Fibroblast of peridontal ligament (primary cell): ENCODE measurements at regions not wholly inside any gene's neighbourhood (a gene's known extent, or its start where the extent isn't known, plus 50 kb on each side); places are given as distances from the start of the nearest gene placed in this dataset.
A peak's percentile ranks its signal among the peaks of the same experiment; 100 is the strongest.
"Not testable (repeated sequence)": the region's sequence is repeated elsewhere in the genome, so short reads cannot be mapped to it uniquely, and the experiment has no call there.

ENCODE experiments used
- DNase-seq: peaks from one replicate; pipeline ENCODE4 v3.0.0-alpha.2; 2010; ENCODE audit errors: extremely low read depth

DNA sequence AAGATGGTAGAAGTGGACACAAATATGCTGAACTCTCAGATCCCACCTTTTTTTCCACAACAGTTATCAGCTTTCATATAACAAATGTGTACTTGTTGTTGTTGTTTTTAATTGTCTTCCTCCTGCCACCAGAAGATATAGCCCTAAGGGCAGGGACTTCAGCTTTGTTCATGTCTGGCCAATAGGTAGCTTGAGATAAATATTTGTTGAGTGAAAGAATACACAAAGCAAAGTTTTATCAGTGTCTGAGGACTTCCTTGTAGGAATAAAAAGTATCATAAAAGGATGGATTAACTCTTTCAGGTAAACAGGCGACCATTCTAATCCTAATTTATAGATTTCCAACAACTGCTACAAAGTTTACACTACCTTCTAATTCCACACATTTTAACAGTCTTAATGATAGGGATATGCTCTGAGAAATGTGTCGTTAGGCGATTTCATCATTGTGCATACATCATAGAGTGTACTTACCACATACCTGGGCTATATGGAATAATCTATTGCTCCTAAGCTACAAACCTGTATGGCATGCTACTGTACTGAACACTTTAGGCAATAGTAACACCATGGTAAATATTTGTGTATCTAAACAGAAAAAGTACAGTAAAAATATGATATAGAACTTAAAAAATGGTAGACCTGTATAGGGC, 186.1 kb downstream of the ATOH1 start:
- no peak for DNase-seq

DNA sequence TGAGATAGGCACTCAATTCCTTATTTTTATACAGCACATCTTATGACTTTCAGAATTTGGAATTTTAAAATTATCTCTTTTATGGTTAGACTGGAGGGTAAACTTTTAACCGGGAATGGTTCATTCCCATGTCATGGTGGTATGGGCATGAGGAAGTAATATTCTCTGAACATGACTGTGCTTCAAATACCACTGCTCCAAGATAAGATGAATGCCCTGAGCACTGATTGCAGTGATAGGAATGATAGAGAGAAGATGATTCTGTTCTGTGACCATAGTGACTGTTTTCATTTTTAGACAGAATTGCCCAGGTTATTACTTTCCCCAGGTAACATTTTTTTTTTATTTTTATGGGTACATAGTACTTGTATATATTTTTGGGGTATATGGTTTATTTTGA, 187.4 kb downstream of the ATOH1 start:
- no peak for DNase-seq

DNA sequence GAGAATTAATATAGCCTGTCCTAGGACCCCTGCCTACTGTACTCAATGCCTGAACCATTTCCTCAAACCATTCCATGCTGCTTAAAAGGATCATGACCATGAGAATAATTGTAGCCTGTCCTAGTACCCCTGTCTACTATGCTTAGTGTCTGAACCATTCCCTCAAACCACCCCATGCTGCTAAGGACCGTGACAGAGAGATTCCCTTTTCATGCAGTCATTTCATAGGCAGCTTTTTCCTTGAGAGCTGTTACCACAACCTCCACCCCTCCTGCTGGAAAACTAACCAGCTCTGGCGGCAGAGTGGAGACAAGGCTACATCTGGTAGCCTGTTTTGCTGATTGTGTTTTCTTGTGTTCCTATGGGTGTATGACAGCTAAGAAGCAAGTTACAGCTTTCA, 174.9 kb upstream of the SMARCAD1 start:
- DNase-seq: no peak

DNA sequence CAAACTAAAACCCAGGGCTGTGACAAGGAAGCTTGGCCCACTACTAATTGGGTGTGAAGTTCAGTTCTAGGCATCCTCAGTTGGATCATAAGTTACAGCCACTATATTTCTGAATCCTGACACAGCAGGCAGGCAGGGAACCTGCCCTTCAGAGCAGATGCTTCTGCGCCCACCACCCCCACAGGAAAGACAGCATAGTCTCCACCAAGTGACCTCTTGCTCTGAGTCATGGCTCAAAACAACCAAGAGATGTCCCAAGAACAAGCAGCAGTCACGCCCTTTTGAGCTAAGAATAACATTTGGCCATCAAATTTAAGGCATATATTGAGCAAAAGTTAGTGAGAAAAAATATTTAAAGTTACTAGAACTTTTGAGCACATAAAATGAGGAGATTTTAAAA, 170.7 kb upstream of the SMARCAD1 start:
- DNase-seq: no peak

DNA sequence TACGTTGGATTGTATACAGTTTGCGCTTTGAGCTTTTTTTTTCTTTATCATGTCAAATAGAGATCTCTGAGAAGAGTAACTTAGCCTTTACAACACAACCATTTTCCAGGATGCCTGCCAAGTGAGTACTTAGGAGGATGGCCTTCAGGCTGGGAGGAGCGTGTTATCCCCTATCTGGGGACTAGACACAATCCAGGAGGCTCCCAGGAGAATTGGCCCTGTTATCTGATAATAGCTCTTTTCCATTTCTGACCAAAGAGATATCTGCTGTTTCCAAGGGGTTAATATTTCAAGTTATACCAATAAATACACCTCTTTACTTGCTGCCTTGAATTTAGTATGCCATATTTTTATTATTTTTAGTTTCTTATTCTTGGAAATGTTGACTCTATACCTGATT, 169.5 kb upstream of the SMARCAD1 start:
- DNase-seq: no peak

DNA sequence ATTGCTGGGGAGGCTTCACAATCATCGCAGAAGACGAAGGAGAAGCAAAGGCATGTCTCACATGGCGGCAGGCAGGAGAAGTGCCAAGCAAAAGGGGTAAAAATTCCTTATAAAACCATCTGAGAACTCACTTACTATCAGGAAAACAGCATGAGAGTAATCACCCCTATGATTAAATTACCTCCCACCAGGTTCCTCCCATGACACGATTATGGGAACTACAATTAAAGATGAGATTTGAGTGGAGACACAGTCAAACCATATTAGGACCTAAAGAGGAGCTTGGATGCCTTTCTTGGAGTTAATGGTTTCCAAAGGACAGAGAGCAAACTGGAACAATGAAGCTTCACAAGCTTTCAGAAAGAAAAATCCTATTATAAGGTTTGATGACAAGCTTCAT, 168.4 kb upstream of the SMARCAD1 start:
- no peak for DNase-seq

DNA sequence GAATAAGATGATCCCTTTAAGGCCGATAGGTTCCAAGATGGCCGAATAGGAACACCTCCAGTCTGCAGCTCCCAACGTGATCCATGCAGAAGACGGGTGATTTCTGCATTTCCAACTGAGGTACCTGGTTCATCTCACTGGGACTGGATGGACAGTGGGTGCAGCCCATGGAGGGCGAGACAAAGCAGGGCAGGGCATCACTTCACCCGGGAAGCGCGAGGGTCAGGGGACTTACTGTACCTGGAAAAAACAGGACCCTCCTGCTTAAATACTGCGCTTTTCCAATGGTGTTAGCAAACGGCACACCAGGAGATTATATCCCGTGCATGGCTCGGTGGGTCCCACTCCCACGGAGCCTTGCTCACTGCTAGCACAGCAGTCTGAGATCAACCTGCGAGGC, 163.2 kb upstream of the SMARCAD1 start:
- DNase-seq: not testable (repeated sequence)

DNA sequence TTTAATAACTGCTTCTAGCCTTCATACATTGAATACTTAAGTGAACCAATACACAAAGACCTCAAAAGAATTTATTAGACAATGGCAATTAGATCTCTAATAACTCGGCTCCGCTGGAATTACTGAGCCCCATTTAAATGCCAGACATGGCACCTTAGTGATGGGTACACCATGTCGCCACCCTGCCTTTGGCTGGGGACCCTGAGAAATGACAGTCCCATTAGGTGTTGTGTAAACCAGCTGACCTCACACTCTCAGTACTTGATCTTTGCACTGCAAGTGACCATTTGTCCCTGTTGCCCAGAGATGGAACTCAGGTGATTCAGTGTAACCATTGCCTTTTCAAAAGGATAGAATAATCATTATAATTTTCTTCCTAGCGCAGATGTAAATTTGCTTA, 144.6 kb upstream of the SMARCAD1 start:
- DNase-seq: no peak

DNA sequence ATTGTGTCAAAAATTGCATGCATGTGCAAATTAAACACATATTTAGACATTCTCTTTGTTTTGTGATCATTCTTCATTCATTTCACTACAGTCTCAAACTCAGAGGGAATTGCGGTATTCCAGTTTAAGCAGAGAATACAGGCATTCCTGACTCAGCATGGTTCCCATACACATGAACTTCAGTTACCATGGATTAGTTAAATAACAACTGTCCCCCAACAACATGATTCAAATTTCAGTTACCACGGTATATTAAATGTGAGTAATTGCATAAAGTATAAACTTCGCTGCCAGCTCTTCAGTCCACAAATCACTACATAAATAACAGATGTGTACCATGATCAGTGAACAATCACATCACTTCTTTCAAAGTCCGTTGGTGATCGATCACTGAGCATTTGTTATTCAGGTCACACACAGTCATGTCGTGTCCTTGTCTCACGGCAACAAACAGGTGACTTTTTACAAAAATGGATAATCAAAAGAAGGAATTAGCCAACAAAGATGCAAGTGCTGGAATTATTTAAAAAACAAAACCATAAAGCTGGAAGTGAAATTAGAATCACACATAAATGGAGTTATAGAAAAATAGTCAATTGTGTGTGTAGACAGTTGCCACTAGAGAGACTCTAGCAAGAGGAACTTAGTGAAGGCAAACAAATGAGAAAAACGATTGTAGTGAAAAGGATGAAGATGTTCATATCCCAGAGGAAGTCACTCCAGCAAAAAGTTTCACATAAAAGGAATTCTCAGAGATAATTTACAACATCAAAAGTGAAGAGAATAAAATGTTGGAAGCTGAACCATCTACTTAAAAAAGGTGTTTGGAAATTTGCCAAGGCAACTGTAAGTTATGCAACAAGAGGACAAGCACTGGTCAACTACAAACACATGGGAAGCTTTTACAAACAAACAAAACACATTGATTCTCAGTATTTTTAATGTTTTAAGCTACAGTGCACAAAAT, 138.6 kb upstream of the SMARCAD1 start:
- DNase-seq: no peak

DNA sequence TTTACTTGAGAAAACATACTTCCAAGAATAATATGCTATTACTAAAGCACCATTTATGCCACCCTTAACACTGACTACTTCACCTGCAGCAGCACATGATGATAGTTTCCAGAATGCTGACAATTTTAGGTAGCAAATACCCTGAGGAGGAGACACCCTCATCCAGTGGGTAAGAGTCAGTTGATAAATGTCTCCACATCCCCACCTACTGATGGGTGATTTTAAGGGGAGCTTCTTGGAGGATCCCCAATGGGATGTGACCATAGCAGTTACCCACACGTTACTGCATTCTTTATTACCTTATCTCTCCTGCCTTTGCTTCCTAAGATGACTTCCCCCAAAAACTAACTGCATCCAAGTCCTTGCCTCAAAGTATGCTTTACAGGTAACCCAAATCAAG, 131.2 kb upstream of the SMARCAD1 start:
- DNase-seq: no peak

DNA sequence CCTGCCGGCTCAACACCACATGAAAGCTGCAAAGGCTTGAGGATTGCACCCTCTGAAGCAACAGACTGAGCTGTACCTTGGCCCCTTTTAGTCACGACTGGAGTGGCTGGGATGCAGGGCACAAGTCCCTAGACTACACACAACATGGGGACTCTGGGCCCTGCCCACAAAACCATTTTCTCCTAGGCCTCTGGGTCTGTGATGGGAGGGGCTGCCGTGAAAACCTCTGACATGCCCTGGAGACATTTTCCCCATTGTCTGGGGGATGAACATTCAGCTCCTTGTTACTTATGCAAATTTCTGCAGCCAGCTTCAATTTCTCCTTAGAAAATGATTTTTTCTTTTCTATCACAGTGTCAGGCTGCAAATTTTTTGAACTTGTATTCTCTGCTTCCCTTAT, 123.5 kb upstream of the SMARCAD1 start:
- no peak for DNase-seq

DNA sequence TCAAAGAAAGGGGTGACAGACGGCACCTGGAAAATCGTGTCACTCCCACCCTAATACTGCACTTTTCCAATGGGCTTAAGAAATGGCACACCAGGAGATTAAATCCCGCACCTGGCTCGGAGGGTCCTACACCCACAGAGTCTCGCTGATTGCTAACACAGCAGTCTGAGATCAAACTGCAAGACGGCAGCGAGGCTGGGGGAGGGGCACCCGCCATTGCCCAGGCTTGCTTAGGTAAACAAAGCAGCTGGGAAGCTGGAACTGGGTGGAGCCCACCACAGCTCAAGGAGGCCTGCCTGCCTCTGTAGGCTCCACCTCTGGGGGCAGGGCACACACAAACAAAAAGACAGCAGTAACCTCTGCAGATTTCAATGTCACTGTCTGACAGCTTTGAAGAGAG, 108.5 kb upstream of the SMARCAD1 start:
- DNase-seq: not testable (repeated sequence)

DNA sequence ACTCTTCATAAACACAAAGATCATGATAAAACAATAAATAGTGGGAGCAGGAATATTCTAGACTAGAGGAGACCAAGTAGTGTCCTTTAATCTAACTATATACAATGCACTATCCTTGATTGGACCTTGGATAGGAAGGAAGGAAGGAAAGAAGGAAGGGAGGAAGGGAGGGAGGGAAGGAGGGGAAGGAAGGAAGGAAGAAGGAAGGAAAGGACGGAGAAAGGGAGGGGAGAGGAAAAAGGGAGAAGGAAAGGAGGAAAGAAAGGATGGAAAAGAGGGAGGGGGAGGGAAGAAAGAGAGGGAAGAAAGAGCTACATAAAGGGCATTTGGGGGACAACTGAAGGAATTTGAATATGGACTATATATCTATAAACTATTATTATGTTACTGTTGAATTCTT, 95.0 kb upstream of the SMARCAD1 start:
- no peak for DNase-seq

DNA sequence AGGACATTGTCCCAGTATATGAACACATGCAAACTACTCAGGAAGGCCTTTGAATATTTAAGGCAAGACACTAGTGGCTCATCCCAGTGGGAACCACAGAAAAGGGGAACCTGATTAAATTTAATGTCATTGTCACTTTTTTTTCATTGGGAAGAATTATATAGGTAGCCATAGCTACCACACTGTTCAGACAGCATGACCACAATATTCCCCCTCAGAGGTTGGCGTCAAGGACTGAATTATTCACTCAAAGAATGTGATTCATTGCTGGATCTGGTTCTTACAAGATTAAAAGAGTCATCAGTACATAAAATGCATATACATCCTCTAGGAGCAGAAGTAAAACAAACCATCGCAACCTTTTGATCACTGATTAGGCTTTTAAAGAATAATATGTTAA, 92.0 kb upstream of the SMARCAD1 start:
- DNase-seq: no peak

DNA sequence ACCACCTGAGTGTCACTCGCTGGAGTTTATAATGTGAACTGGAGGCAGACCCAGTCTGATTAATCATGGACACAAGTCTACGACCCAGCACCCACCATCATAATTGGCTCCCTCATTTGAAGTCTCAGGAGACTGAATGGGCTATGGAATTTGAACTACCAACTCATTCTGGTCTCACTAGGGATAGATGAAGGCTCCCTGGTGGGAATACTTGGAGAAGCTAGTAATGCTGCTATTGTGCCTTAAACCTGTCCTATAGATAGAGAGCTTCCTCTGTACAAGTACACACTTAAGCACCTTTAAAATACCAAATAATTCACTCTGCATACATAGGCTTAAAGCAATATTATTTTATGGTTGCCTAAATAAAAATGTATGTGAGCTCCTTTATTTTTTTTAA, 90.8 kb upstream of the SMARCAD1 start:
- no peak for DNase-seq

DNA sequence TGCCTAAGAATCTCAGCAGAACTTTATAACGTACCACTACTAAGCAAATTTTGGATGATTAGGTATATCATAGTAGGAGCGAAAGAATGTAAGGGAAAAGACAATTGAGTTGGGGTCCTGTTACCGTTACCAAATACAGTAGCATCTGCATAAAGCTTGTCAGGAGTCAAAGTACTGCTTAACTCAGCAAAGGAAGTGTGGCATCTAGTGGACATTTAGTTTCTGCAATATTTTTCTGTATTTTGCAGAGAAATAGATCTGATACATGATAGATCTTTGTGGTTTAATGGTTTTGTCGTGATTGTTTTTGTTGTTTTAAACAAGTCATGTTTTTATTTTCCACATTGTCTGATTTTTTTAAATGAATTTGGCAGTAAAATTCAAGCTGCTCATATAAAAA, 81.0 kb upstream of the SMARCAD1 start:
- DNase-seq: no peak

DNA sequence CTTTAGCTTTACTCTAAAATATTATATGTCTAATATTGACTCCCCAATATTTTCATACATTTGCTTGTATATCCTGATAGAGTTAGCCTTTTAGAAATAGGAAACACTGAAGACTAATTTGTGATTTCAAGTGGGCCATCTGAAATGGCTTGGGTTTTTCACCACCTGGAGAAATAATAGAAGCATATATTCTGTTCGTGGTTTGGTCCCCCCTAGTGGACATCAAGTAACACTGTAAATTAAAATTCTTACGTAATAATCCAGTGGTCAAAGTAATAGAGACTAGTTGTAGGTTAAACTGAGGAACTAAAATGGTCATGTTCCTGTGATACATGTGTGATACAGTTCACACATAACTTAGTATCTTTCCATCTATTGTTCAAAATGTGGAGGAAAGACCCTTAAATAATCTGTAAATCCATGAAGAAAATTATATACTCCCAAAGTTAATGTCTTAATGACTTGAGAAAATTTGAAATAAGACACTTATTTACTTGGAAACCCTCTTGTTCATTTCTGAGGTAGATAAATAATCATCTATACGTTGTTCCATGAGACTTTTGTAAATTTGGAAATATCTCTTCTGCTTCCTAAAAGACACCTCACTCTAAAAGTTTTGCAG, 79.8 kb upstream of the SMARCAD1 start:
- peak; percentile 43 for DNase-seq

DNA sequence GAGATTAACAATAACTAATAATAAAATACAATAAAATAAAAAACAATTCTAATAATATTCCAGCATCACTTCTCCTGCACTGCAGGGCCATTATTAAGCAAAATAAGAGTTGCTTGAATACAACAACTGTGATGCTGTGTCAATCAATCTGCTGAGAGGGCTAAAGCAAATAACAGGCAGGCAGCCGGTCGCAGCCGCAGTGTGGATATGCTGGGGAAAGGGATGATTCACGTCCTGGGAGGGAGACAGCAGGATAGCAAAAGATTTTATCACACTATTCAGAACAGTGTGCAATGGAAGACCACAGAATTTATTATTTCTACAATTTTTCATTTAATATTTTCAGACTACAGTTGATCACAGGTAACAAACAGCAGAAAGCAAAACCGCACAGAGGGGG, 76.5 kb upstream of the SMARCAD1 start:
- DNase-seq: no peak

DNA sequence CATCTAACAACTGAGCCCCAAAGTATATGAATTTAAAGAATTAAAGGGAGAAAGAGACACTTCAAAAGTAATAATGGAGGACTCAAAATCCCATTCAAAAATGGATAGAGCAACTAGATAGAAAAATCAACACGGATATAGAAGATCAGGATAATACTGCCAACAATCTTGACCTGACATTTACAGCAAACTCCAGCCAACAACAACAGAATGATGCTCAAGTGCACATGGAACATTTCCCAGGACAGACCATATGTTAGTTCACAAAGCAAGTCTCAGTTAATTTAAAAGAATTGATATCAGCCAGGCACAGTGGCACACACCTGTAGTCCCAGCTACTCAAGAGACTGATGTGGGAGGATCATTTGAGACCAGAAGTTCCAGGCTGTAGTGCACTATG, 72.0 kb upstream of the SMARCAD1 start:
- no peak for DNase-seq

DNA sequence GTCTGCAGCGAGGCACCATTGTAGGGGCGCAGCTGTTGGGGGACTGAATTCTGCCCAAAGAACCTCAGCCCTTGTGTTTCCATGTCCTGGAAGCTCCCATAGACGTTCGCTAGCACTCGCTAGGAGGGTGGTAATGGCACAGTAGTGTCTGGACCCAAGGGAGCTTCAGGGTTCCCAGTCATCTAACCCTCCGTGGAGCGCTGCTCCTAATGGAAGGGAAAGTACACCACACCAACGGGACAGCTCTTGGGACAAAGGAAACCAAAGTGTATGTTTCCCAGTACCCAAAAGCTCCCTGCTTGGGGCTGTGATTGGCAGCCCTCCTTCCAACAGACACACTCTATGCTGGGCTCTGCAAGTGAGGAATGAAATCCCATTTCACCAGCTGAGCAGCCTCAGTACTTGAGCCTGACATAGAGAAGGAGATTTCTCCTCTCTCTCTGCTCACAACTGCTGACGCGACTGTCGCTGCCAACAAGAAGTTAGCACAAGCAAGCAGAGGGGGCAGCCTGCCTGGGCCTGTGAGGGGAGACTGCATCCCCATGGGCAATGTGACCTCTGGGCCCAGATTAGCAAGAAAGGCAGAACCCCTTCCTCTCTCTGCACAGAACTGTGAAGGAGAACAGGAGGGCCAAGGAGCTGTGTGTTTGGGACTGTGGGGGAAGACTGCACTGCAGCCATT, 67.6 kb upstream of the SMARCAD1 start:
- DNase-seq: no peak

DNA sequence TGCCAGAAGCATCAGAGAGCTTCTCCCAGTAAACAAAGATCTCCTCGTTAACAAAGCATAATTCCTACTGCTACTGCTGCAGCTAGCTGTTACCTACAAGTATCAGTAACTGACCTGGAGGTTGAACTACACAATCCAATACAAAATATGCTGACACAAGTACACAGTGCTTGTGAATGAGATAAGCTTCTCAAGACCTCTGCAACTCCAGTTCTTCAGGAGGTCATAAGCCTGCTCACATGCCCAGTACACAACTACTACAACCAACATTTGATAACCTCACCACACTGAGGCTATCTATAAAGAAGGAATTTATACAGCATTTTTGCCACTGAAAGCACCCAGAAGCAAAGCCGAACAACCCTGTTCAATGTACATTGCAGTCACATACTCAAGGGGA, 66.7 kb upstream of the SMARCAD1 start:
- no peak for DNase-seq

DNA sequence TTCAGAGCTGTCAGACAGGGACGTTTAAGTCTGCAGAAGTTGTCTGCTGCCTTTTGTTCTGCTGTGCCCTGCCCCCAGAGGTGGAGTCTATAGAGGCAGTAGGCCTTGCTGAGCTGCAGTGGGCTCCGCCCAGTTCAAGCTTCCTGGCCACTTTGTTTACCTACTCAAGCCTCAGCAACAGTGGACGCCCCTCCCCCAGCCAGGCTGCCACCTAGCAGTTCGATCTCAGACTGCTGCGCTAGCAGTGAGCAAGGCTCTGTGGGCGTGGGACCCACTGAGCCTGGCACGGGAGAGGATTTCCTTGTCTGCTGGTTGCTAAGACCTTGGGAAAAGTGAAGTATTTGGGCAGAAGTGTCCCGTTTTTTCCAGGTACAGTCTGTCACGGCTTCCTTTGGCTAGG, 59.6 kb upstream of the SMARCAD1 start:
- DNase-seq: not testable (repeated sequence)
